ENCODE measurements at regions not wholly inside any gene's neighbourhood (a gene's known extent, or its start where the extent isn't known, plus 50 kb on each side); places are given as distances from the start of the nearest gene placed in this dataset.

DNA sequence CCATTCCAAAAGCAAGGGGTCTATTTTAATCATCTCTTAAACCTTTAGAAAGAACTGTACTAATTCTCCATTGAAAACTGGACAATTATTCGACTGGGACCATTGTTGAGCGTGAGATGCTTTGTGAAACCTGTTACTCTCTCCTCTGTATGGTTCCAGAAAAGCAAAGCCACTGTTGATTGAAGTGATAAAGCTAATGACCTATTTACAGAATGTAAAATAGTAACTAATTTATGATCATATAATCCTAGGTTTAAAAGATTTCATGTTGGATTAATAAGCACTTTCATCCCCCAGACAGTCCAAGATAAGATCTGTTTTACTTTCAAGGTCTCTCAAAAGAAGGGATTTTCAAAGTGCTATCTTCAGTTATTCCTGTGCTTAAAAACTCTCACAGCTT lies 614.5 kb downstream of the TMA16 start (continued):
- TF ChIP-seq POLR2A (IDR thresholded peaks at IDR 0.05; ENCODE audit: control extremely low read depth in 1 of 2, low read depth in 2 of 2, low read length in 2 of 2) (no peak), CHD2 (IDR thresholded peaks at IDR 0.05; ENCODE audit: low read length) (no peak), SUZ12 (IDR thresholded peaks at IDR 0.05; ENCODE audit: low read length) (no peak)

All from H1 (cell line).